ENCODE measurements at regions not wholly inside any gene's neighbourhood (a gene's known extent, or its start where the extent isn't known, plus 50 kb on each side); places are given as distances from the start of the nearest gene placed in this dataset.

DNA sequence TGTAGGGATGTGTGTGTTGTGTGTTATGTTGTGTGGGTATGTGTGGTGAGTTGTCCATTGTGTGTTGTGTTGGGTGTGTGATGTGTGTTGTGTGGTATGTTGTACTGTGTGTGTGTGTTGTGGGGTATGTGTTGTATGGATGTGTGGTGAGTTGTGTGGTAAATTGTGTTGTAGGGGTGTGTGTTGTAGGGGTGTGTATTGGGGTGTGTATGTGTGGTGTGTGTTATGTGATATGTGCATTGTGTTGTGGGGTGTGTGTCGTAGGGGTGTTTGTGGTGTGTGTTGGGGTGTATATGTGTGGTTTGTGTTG lies 97.8 kb upstream of the PODXL start:
- no peak for ATAC-seq
- H3K36me3 ChIP-seq, result no peaks in the 10 kb centered on the region
- H3K4me1 ChIP-seq, result peaks cover 0 to 6% (median 0%) of the 10 kb centered on the region in 3 donors
- TF ChIP-seq POLR2AphosphoS5 (IDR thresholded peaks at IDR 0.05) (no peak), CTCF (IDR thresholded peaks at IDR 0.05) (no peak), POLR2A (IDR thresholded peaks at IDR 0.05) (no peak), EP300 (IDR thresholded peaks at IDR 0.05) (no peak)
- H3K4me3 ChIP-seq, result no peak overlapping the region
- no peaks in the 10 kb centered on the region for H3K9me3 ChIP-seq
- 60 to 71% methylated on average over 1 of the region's 1 CpG for WGBS, 2 donors (ENCODE audit: low coverage in 1 of 2)
- no peaks in the 10 kb centered on the region for H3K27me3 ChIP-seq
- no peak overlapping the region for H3K27ac ChIP-seq

GRCh38 chr7:131653418-131654248 lies 97.2 kb upstream of the PODXL start:
- Histone ChIP-seq H3K27me3 (no peaks in the 10 kb centered on the region), H3K4me3 (no peak overlapping the region), H3K36me3 (no peaks in the 10 kb centered on the region), H3K27ac (no peak overlapping the region), H3K4me1 (peaks cover 0 to 8% (median 0%) of the 10 kb centered on the region in 3 donors), H3K9me3 (no peaks in the 10 kb centered on the region)
- no peak for TF ChIP-seq CTCF (IDR thresholded peaks at IDR 0.05)
- no peak for TF ChIP-seq EP300 (IDR thresholded peaks at IDR 0.05)
- no peak for TF ChIP-seq POLR2A (IDR thresholded peaks at IDR 0.05)
- ATAC-seq, result no peak
- 66 to 77% methylated on average over 3 to 5 of the region's 12 CpGs for WGBS, 2 donors (ENCODE audit: low coverage in 1 of 2)

- Histone ChIP-seq H3K36me3 (no peaks in the 10 kb centered on the region), H3K4me3 (no peak overlapping the region), H3K4me1 (peaks cover 0 to 13% (median 0%) of the 10 kb centered on the region in 3 donors), H3K27ac (no peak overlapping the region), H3K27me3 (no peaks in the 10 kb centered on the region), H3K9me3 (no peaks in the 10 kb centered on the region)
- 43% methylated on average over 2 of the region's 2 CpGs; no CpG with 5 or more reads in 1 of the 2 donors for WGBS, 2 donors (ENCODE audit: low coverage in 1 of 2)
- TF ChIP-seq POLR2A (IDR thresholded peaks at IDR 0.05), result no peak
- no peak for TF ChIP-seq POLR2AphosphoS5 (IDR thresholded peaks at IDR 0.05)
- no peak for TF ChIP-seq CTCF (IDR thresholded peaks at IDR 0.05)
- no peak for TF ChIP-seq EP300 (IDR thresholded peaks at IDR 0.05)
- ATAC-seq, result no peak
Observed at GRCh38 chr7:131652934-131653333, 96.5 kb upstream of the PODXL start.

- 69 to 92% methylated on average over 3 of the region's 5 CpGs for WGBS, 2 donors (ENCODE audit: low coverage in 1 of 2)
- ATAC-seq, result no peak
- no peak overlapping the region for H3K27ac ChIP-seq
- peaks cover 0 to 13% (median 0%) of the 10 kb centered on the region in 3 donors for H3K4me1 ChIP-seq
- H3K9me3 ChIP-seq, result no peaks in the 10 kb centered on the region
- H3K36me3 ChIP-seq, result no peaks in the 10 kb centered on the region
- no peaks in the 10 kb centered on the region for H3K27me3 ChIP-seq
- no peak for TF ChIP-seq POLR2AphosphoS5 (IDR thresholded peaks at IDR 0.05)
- TF ChIP-seq EP300 (IDR thresholded peaks at IDR 0.05), result no peak
- TF ChIP-seq CTCF (IDR thresholded peaks at IDR 0.05), result no peak
- no peak for TF ChIP-seq POLR2A (IDR thresholded peaks at IDR 0.05)
- no peak overlapping the region for H3K4me3 ChIP-seq
Observed at GRCh38 chr7:131652194-131652593, 95.8 kb upstream of the PODXL start.

GRCh38 chr7:131649879-131650278 lies 93.5 kb upstream of the PODXL start:
- H3K4me3 ChIP-seq, result no peak overlapping the region
- H3K4me1 ChIP-seq, result peaks cover 0 to 13% (median 0%) of the 10 kb centered on the region in 3 donors
- no peak for ATAC-seq
- H3K27ac ChIP-seq, result peak overlapping the region in 1 of 4 donors; percentile 43
- 78 to 94% methylated on average over 8 to 9 of the region's 13 CpGs for WGBS, 2 donors (ENCODE audit: low coverage in 1 of 2)
- no peaks in the 10 kb centered on the region for H3K36me3 ChIP-seq
- no peaks in the 10 kb centered on the region for H3K9me3 ChIP-seq
- TF ChIP-seq POLR2A (IDR thresholded peaks at IDR 0.05) (no peak), CTCF (IDR thresholded peaks at IDR 0.05) (no peak), EP300 (IDR thresholded peaks at IDR 0.05) (no peak), POLR2AphosphoS5 (IDR thresholded peaks at IDR 0.05) (no peak)
- no peaks in the 10 kb centered on the region for H3K27me3 ChIP-seq

All from gastroesophageal sphincter (tissue), 4 donors.